H9 (cell line): ENCODE measurements at regions not wholly inside any gene's neighbourhood (a gene's known extent, or its start where the extent isn't known, plus 50 kb on each side); places are given as distances from the start of the nearest gene placed in this dataset.

Experiments
- DNase-seq: peaks from one replicate; pipeline ENCODE4 v3.0.0-alpha.2; 2017
- H2AFZ ChIP-seq: one replicate; pipeline ENCODE4 v1.6.1; 2013; ENCODE audit warnings: mild to moderate bottlenecking, low read length, control low read depth, moderate library complexity
- H2AK5ac ChIP-seq: 2 replicates; pipeline ENCODE4 v1.6.1; 2013; ENCODE audit warnings: low read length, control low read depth, mixed read lengths; ENCODE audit not compliant: insufficient read length
- H2BK120ac ChIP-seq: one replicate; pipeline ENCODE4 v1.6.1; 2013; ENCODE audit warnings: low read depth, mild to moderate bottlenecking, low read length, control low read depth, inconsistent platforms; ENCODE audit not compliant: poor library complexity, severe bottlenecking
- H2BK12ac ChIP-seq: 2 replicates; pipeline ENCODE4 v1.6.1; 2013; ENCODE audit warnings: low read length, control low read depth, mixed read lengths, low read depth; ENCODE audit not compliant: insufficient read length
- H2BK15ac ChIP-seq: 2 replicates; pipeline ENCODE4 v1.6.1; 2013; ENCODE audit warnings: low read depth, low read length, control low read depth
- H2BK20ac ChIP-seq: one replicate; pipeline ENCODE4 v1.6.1; 2013; ENCODE audit warnings: low read depth, mild to moderate bottlenecking, low read length, control low read depth, inconsistent platforms; ENCODE audit not compliant: poor library complexity, severe bottlenecking
- H2BK5ac ChIP-seq: 2 replicates; pipeline ENCODE4 v1.6.1; 2013; ENCODE audit warnings: low read length, control low read depth, mixed read lengths; ENCODE audit not compliant: insufficient read length
- H3K14ac ChIP-seq: 2 replicates; pipeline ENCODE4 v1.6.1; 2013; ENCODE audit warnings: low read length, control low read depth; ENCODE audit not compliant: insufficient read depth
- H3K18ac ChIP-seq: 2 replicates; pipeline ENCODE4 v1.6.1; 2013; ENCODE audit warnings: low read depth, mild to moderate bottlenecking, mixed read lengths, low read length, control low read depth; ENCODE audit not compliant: insufficient read length
- H3K23ac ChIP-seq: 2 replicates; pipeline ENCODE4 v1.6.1; 2013; ENCODE audit warnings: low read length, control low read depth, mixed read lengths, low read depth; ENCODE audit not compliant: insufficient read length
- H3K23me2 ChIP-seq: 2 replicates; pipeline ENCODE4 v1.6.1; 2013; ENCODE audit warnings: low read depth, mild to moderate bottlenecking, mixed read lengths, low read length, control low read depth; ENCODE audit not compliant: insufficient read length, poor library complexity, severe bottlenecking
- H3K27ac ChIP-seq: 2 replicates; pipeline ENCODE4 v1.5.1; 2013; ENCODE audit warnings: low read length, control low read depth, mixed read lengths, low read depth; ENCODE audit not compliant: insufficient read length
- H3K27me3 ChIP-seq: 2 replicates; pipeline ENCODE4 v1.6.1; 2013; ENCODE audit warnings: low read length, control low read depth, inconsistent platforms; ENCODE audit not compliant: insufficient read depth
- H3K4ac ChIP-seq: 2 replicates; pipeline ENCODE4 v1.6.1; 2013; ENCODE audit warnings: low read depth, mild to moderate bottlenecking, control low read depth, inconsistent platforms, low read length, moderate library complexity
- H3K4me1 ChIP-seq: 2 replicates; pipeline ENCODE4 v1.6.1; 2013; ENCODE audit warnings: low read length, control low read depth, inconsistent platforms; ENCODE audit not compliant: insufficient read depth
- H3K4me2 ChIP-seq: 2 replicates; pipeline ENCODE4 v1.6.1; 2013; ENCODE audit warnings: low read length, control low read depth, mixed read lengths; ENCODE audit not compliant: insufficient read length, insufficient read depth
- H3K56ac ChIP-seq: 2 replicates; pipeline ENCODE4 v1.6.1; 2013; ENCODE audit warnings: low read depth, mild to moderate bottlenecking, mixed read lengths, low read length, control low read depth; ENCODE audit not compliant: insufficient read length
- H3K79me1 ChIP-seq: 2 replicates; pipeline ENCODE4 v1.6.1; 2013; ENCODE audit warnings: low read depth, mild to moderate bottlenecking, moderate library complexity, low read length, control low read depth, inconsistent platforms; ENCODE audit not compliant: insufficient read depth, poor library complexity, severe bottlenecking
- H3K79me2 ChIP-seq: 2 replicates; pipeline ENCODE4 v1.6.1; 2013; ENCODE audit warnings: low read length, control low read depth, inconsistent platforms; ENCODE audit not compliant: insufficient read depth
- H3K9ac ChIP-seq: 2 replicates; pipeline ENCODE4 v1.6.1; 2013; ENCODE audit warnings: low read length, control low read depth, mixed read lengths; ENCODE audit not compliant: insufficient read length; ENCODE audit errors: extremely low read depth
- H3K9me3 ChIP-seq: one replicate; pipeline ENCODE4 v1.6.1; 2013; ENCODE audit warnings: low read depth, low read length, inconsistent platforms; ENCODE audit not compliant: control insufficient read depth
- H3T11ph ChIP-seq: one replicate; pipeline ENCODE4 v1.6.1; 2013; ENCODE audit warnings: mild to moderate bottlenecking, low read length, control low read depth, inconsistent platforms
- H4K20me1 ChIP-seq: one replicate; pipeline ENCODE4 v1.6.1; 2013; ENCODE audit not compliant: control insufficient read depth, insufficient read length, insufficient read depth
- H4K5ac ChIP-seq: 2 replicates; pipeline ENCODE4 v1.6.1; 2013; ENCODE audit warnings: low read depth, mild to moderate bottlenecking, mixed read lengths, low read length, control low read depth; ENCODE audit not compliant: insufficient read length
- H4K8ac ChIP-seq: replicated peaks from 2 replicates; pipeline ENCODE4 v1.6.1; 2013; ENCODE audit warnings: low read length, control low read depth, mixed read lengths, low read depth; ENCODE audit not compliant: insufficient read length
- H4K91ac ChIP-seq: 2 replicates; pipeline ENCODE4 v1.6.1; 2013; ENCODE audit warnings: low read depth, mild to moderate bottlenecking, moderate library complexity, mixed read lengths, low read length, control low read depth; ENCODE audit not compliant: insufficient read length
- H3K27ac Mint-ChIP-seq, 3 experiments: 2 replicates in 2 of 3; 3 replicates in 1 of 3; pipeline ENCODE4 v1.8.0; 2020 to 2021; ENCODE audit warnings: mixed read lengths in 3 of 3, mild to moderate bottlenecking in 1 of 3, moderate library complexity in 1 of 3
- H3K27me3 Mint-ChIP-seq: 2 replicates; pipeline ENCODE4 v1.8.0; 2021; ENCODE audit warnings: low read depth, mild to moderate bottlenecking, moderate library complexity, mixed read lengths
- H3K36me3 Mint-ChIP-seq, 3 experiments: 2 replicates in 2 of 3; 3 replicates in 1 of 3; pipeline ENCODE4 v1.8.0; 2020 to 2021; ENCODE audit warnings: low read depth in 3 of 3, mixed read lengths in 3 of 3; ENCODE audit not compliant: insufficient read depth in 1 of 3
- H3K4me1 Mint-ChIP-seq, 2 experiments: 2 replicates each; pipeline ENCODE4 v1.8.0; 2020; ENCODE audit warnings: mixed read lengths in 2 of 2
- H3K4me3 Mint-ChIP-seq, 2 experiments: 2 replicates in 1 of 2; 3 replicates in 1 of 2; pipeline ENCODE4 v1.8.0; 2020 to 2021; ENCODE audit warnings: mild to moderate bottlenecking in 2 of 2, mixed read lengths in 2 of 2, moderate library complexity in 1 of 2
- H3K9me3 Mint-ChIP-seq, 2 experiments: 2 replicates in 1 of 2; 3 replicates in 1 of 2; pipeline ENCODE4 v1.8.0; 2020; ENCODE audit warnings: mild to moderate bottlenecking in 2 of 2, mixed read lengths in 2 of 2, moderate library complexity in 1 of 2
- WGBS: extraction: QIAGEN DNeasy Blood & Tissue Kit; methylation state at CpG from one replicate; pipeline ENCODE4 v1.1.7; 2013; ENCODE audit warnings: missing lambda C conversion rate, low lambda C conversion rate, mixed read lengths; ENCODE audit not compliant: insufficient read length; ENCODE audit errors: extremely low coverage; 5-methylcytosine and 5-hydroxymethylcytosine counted together
- TF ChIP-seq, protein P1 (sequence below): fragments of 200-600 bp; sonication (generic); conservative IDR thresholded peaks from 3 replicates; pipeline ENCODE4 v1.8.0; 2021; ENCODE audit warnings: antibody characterized with exemption, mild to moderate bottlenecking

- Mint-ChIP-seq H3K27me3 (peaks cover 8% of the 10 kb centered on the region), H3K4me3 (no peak overlapping the region), H3K36me3 (no peaks in the 10 kb centered on the region; a peak in 1 of 7 replicates), H3K9me3 (peaks cover 42 to 44% of the 10 kb centered on the region in 2 experiments), H3K27ac (no peak overlapping the region), H3K4me1 (no peaks in the 10 kb centered on the region)
- Histone ChIP-seq H4K20me1 (no peaks in the 10 kb centered on the region), H3T11ph (no peak overlapping the region), H3K4ac (no peak overlapping the region), H3K4me2 (no peak overlapping the region), H2BK120ac (no peak overlapping the region), H3K14ac (no peak overlapping the region), H3K27me3 (no peaks in the 10 kb centered on the region), H2AK5ac (no peak overlapping the region), H3K27ac (no peak overlapping the region), H2BK12ac (no peak overlapping the region), H3K9ac (no peak overlapping the region), H4K8ac (no peak overlapping the region), H3K79me2 (no peaks in the 10 kb centered on the region), H3K9me3 (no peaks in the 10 kb centered on the region), H2BK20ac (no peak overlapping the region), H3K18ac (no peak overlapping the region), H4K91ac (no peak overlapping the region), H2AFZ (no peak overlapping the region), H3K4me1 (no peaks in the 10 kb centered on the region), H2BK5ac (no peak overlapping the region), H3K56ac (no peak overlapping the region), H3K23me2 (no peaks in the 10 kb centered on the region), H3K79me1 (no peaks in the 10 kb centered on the region), H2BK15ac (no peak overlapping the region), H4K5ac (no peak overlapping the region), H3K23ac (no peak overlapping the region)
- TF ChIP-seq, protein P1, sequence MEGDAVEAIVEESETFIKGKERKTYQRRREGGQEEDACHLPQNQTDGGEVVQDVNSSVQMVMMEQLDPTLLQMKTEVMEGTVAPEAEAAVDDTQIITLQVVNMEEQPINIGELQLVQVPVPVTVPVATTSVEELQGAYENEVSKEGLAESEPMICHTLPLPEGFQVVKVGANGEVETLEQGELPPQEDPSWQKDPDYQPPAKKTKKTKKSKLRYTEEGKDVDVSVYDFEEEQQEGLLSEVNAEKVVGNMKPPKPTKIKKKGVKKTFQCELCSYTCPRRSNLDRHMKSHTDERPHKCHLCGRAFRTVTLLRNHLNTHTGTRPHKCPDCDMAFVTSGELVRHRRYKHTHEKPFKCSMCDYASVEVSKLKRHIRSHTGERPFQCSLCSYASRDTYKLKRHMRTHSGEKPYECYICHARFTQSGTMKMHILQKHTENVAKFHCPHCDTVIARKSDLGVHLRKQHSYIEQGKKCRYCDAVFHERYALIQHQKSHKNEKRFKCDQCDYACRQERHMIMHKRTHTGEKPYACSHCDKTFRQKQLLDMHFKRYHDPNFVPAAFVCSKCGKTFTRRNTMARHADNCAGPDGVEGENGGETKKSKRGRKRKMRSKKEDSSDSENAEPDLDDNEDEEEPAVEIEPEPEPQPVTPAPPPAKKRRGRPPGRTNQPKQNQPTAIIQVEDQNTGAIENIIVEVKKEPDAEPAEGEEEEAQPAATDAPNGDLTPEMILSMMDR, result no peak
- DNase-seq, result no peak
- WGBS, result no CpG with 5 or more reads among the region's 3 CpGs
Observed at GRCh38 chrX:68934421-68934820, 105.6 kb downstream of the EFNB1 start.
